ENCODE measurements at regions not wholly inside any gene's neighbourhood (a gene's known extent, or its start where the extent isn't known, plus 50 kb on each side); places are given as distances from the start of the nearest gene placed in this dataset.

- no peaks in the 10 kb centered on the region for H3K79me2 ChIP-seq (ENCODE audit: insufficient read depth, low read length)
- H3K9me3 ChIP-seq (ENCODE audit: control insufficient read depth in 1 of 2, insufficient read depth in 1 of 2, low read depth in 1 of 2, low read length in 2 of 2): no peaks in the 10 kb centered on the region
- intact Hi-C loops (cut with micrococcal nuclease): no loop called here
- ChIA-PET RAD21 (ENCODE audit: low non-redundant PET in 1 of 2, low total read pairs in 2 of 2, uncharacterized antibody in 2 of 2, unreplicated experiment in 2 of 2) (no interaction called here), CTCF (no interaction called here), POLR2A (no interaction called here)
- no peak overlapping the region for H3K4me3 ChIP-seq (replicated peaks in 1 of 2; ENCODE audit: low read depth in 1 of 2, low read length in 2 of 2)
- TF ChIP-seq CEBPB (IDR thresholded peaks at IDR 0.05; ENCODE audit: low read depth) (no peak), SIN3A (IDR thresholded peaks at IDR 0.05; ENCODE audit: low read depth) (no peak), ZNF274 (IDR thresholded peaks at IDR 0.05; ENCODE audit: low read depth, low read length) (no peak), YY1 (IDR thresholded peaks at IDR 0.05; ENCODE audit: extremely low read depth, insufficient replicate concordance, low read depth, low read length) (no peak), SP1 (IDR thresholded peaks at IDR 0.05; ENCODE audit: low read depth) (no peak), EGR1 (IDR thresholded peaks at IDR 0.05; ENCODE audit: low read depth) (no peak), ZBTB33 (IDR thresholded peaks at IDR 0.05; ENCODE audit: extremely low read depth, insufficient replicate concordance, low read length) (no peak), FOSL1 (IDR thresholded peaks at IDR 0.05; ENCODE audit: low read depth) (no peak), REST (IDR thresholded peaks at IDR 0.05; ENCODE audit: low read depth) (no peak), EZH2phosphoT487 (IDR thresholded peaks at IDR 0.05; ENCODE audit: borderline replicate concordance) (no peak), MAX (IDR thresholded peaks at IDR 0.05) (no peak), CBX3 (IDR thresholded peaks at IDR 0.05; ENCODE audit: low read depth) (no peak), SRF (IDR thresholded peaks at IDR 0.05; ENCODE audit: low read depth) (no peak), ATF3 (IDR thresholded peaks at IDR 0.05) (no peak)
- no peak for DNase-seq (ENCODE audit: low read depth, low spot score)
- H3K4me1 ChIP-seq (ENCODE audit: control insufficient read depth in 1 of 2, insufficient read depth in 2 of 2, low read length in 2 of 2): no peaks in the 10 kb centered on the region
- H3K9me2 ChIP-seq (ENCODE audit: insufficient read depth): no peaks in the 10 kb centered on the region
- BruUV-seq (replicated peaks): no TSS peak
- ATAC-seq: no peak
- no peak overlapping the region for H3K4me2 ChIP-seq (ENCODE audit: low read length)
- no peaks in the 10 kb centered on the region for H3K27me3 ChIP-seq (ENCODE audit: insufficient read depth, low read length)
- no peaks in the 10 kb centered on the region for H4K20me1 ChIP-seq (ENCODE audit: insufficient read depth)
- H3K27ac ChIP-seq (ENCODE audit: low read depth, low read length): no peak overlapping the region
- H2AFZ ChIP-seq (ENCODE audit: low read depth, low read length, poor library complexity, severe bottlenecking): no peak overlapping the region
- no peak overlapping the region for H3K9ac ChIP-seq (ENCODE audit: low read length)
- H3K36me3 ChIP-seq (ENCODE audit: control insufficient read depth in 1 of 2, insufficient read depth in 2 of 2, low read length in 2 of 2): no peaks in the 10 kb centered on the region
Measured at GRCh38 chr12:59491877-59492276, 104.0 kb upstream of the SLC16A7 start.
